ENCODE measurements at regions not wholly inside any gene's neighbourhood (a gene's known extent, or its start where the extent isn't known, plus 50 kb on each side); places are given as distances from the start of the nearest gene placed in this dataset.

DNA sequence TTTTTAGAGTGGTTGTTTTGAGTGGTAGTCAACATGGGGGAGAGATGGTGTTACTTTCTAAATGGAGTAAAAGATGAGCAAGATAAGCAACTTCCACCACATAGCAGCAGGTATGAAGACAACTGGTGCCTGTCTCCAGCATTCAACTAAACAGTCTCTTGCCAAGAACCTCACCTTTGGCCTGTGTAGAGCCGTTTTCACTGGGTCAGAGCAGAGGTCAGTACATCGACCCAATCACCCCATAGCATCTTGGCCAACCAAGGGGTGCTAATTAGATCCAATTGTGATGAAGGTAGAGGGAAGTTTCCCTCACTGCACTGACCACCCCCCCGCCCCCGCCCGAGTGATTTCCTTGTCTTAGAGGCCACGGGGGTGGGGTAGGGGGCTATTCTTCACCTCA lies 188.2 kb downstream of the BLID start:
- H3K27ac Mint-ChIP-seq = no peak overlapping the region
- no peaks in the 10 kb centered on the region for H3K4me1 ChIP-seq (ENCODE audit: insufficient read depth, low read length)
- no peaks in the 10 kb centered on the region for H3K9me3 ChIP-seq (ENCODE audit: control insufficient read depth in 1 of 2, low read length in 2 of 2)
- no peaks in the 10 kb centered on the region for H3K27me3 ChIP-seq (ENCODE audit: insufficient read depth, low read length)
- no peak overlapping the region for H3K4me3 ChIP-seq (ENCODE audit: low read length in 2 of 2)
- peaks cover 0 to 2% (median 0%) of the 10 kb centered on the region in 8 donors for H3K9me3 Mint-ChIP-seq
- H3K4me1 Mint-ChIP-seq = peaks cover 0 to 2% (median 0%) of the 10 kb centered on the region in 4 donors
- no peak for DNase-seq
- intact Hi-C loops (cut with micrococcal nuclease) = no loop called here
- no peak overlapping the region for H3K27ac ChIP-seq (ENCODE audit: low read depth, low read length)
- ChIA-PET POLR2A (ENCODE audit: partially characterized antibody) (no interaction called here), CTCF (ENCODE audit: partially characterized antibody) (no interaction called here)
- H3K27me3 Mint-ChIP-seq = peaks cover 13 to 22% of the 10 kb centered on the region in 2 donors
- no peaks in the 10 kb centered on the region for H3K36me3 Mint-ChIP-seq
- H3K36me3 ChIP-seq (ENCODE audit: insufficient read depth, low read length) = no peaks in the 10 kb centered on the region
- no peak overlapping the region for H3K4me3 Mint-ChIP-seq

DNA sequence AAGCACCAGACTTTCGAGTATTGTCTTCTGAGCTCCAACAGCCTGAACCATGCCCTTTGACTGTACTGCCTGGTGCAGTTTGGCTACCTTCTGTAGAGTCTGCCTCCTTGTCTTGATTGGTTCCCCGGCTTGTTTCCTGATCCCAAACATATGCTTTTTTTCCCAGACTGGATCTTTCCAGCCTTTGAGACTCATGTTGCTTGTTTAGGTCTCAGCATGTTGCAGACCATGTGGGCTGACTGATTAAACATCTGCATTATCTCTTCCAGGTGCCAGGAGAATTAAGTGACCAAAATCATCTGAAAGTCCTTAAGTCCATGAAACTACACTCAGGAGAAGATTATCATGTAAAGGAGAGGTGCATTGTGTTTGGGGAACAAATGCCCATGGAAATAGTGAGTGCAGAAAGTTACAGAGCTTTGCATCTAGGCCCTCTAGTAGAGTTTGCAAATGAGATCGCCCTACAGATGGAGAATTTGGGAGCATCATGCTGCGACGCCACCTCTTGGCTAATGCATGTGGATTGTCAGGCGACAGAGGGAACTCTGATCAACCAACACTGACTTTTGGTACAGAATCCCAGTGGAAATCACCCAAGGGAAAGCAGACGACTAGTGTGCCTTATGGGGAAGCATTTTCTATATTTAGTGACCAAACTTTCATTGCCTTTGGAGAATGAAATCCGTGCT lies 188.8 kb downstream of the BLID start:
- peaks cover 0 to 2% (median 0%) of the 10 kb centered on the region in 4 donors for H3K4me1 Mint-ChIP-seq
- Histone ChIP-seq H3K36me3 (ENCODE audit: insufficient read depth, low read length) (no peaks in the 10 kb centered on the region), H3K27me3 (ENCODE audit: insufficient read depth, low read length) (no peaks in the 10 kb centered on the region), H3K27ac (ENCODE audit: low read depth, low read length) (no peak overlapping the region), H3K9me3 (ENCODE audit: control insufficient read depth in 1 of 2, low read length in 2 of 2) (no peaks in the 10 kb centered on the region), H3K4me1 (ENCODE audit: insufficient read depth, low read length) (no peaks in the 10 kb centered on the region), H3K4me3 (ENCODE audit: low read length in 2 of 2) (no peak overlapping the region)
- peaks cover 12 to 19% of the 10 kb centered on the region in 2 donors for H3K27me3 Mint-ChIP-seq
- H3K4me3 Mint-ChIP-seq = no peak overlapping the region
- ChIA-PET POLR2A (ENCODE audit: partially characterized antibody) (no interaction called here), CTCF (ENCODE audit: partially characterized antibody) (no interaction called here)
- intact Hi-C loops (cut with micrococcal nuclease) = no loop called here
- H3K27ac Mint-ChIP-seq = no peak overlapping the region
- H3K36me3 Mint-ChIP-seq = no peaks in the 10 kb centered on the region
- no peak for DNase-seq
- peaks cover 0 to 4% (median 0%) of the 10 kb centered on the region in 8 donors for H3K9me3 Mint-ChIP-seq

DNA sequence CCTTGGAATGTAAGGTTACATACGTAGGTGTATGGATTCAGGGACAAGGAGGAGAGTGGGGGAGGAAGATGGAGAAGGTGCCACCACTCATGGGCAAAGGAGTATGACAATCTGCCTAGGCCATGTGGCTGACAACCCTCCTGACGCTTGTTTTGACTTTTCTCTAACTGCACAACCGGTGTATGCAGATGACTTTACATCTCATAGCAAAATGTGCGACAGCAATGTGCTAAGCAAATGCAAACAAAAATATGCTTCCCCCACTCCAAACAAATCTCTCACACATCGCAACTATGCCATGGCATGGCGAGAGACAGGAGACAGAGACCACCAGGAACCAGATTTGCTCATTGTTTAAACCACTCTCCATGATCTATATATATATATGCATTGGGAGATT lies 191.8 kb downstream of the BLID start:
- Mint-ChIP-seq H3K36me3 (no peaks in the 10 kb centered on the region), H3K27ac (peak overlapping the region in 1 of 7 donors; percentile 22), H3K4me1 (no peaks in the 10 kb centered on the region), H3K9me3 (peaks cover 0 to 4% (median 0%) of the 10 kb centered on the region in 8 donors), H3K4me3 (no peak overlapping the region), H3K27me3 (peaks cover 9 to 11% of the 10 kb centered on the region in 2 donors)
- DNase-seq = no peak
- no peaks in the 10 kb centered on the region for H3K4me1 ChIP-seq (ENCODE audit: insufficient read depth, low read length)
- intact Hi-C loops (cut with micrococcal nuclease) = no loop called here
- no peak overlapping the region for H3K27ac ChIP-seq (ENCODE audit: low read depth, low read length)
- POLR2A ChIA-PET (ENCODE audit: partially characterized antibody) = no interaction called here
- no peaks in the 10 kb centered on the region for H3K27me3 ChIP-seq (ENCODE audit: insufficient read depth, low read length)
- H3K9me3 ChIP-seq (ENCODE audit: control insufficient read depth in 1 of 2, low read length in 2 of 2) = no peaks in the 10 kb centered on the region
- CTCF ChIA-PET (ENCODE audit: partially characterized antibody) = no interaction called here
- no peaks in the 10 kb centered on the region for H3K36me3 ChIP-seq (ENCODE audit: insufficient read depth, low read length)
- H3K4me3 ChIP-seq (ENCODE audit: low read length in 2 of 2) = no peak overlapping the region

DNA sequence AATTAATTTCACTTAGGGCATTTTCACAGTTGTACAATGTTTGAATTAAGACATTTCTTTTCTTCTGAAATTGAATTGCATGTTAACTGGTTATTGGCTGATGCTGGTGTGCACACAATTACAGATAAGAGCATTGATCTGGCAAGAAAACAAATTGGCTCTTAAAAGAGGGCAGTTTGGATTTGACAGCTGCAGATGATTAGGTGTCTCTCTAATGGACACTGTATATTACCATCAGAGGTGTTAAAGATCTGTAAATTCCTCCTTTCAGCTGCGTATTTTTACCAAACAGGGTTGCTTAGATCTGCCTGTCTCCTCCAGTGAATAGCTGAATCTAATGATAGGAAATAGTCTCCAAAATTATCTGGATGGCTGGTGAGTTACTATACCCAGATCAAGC lies 198.5 kb downstream of the BLID start:
- no peak for DNase-seq
- no peak overlapping the region for H3K27ac Mint-ChIP-seq
- H3K27me3 ChIP-seq (ENCODE audit: insufficient read depth, low read length) = no peaks in the 10 kb centered on the region
- no peak overlapping the region for H3K4me3 Mint-ChIP-seq
- ChIA-PET POLR2A (ENCODE audit: partially characterized antibody) (no interaction called here), CTCF (ENCODE audit: partially characterized antibody) (no interaction called here)
- H3K27me3 Mint-ChIP-seq = no peaks in the 10 kb centered on the region
- H3K9me3 ChIP-seq (ENCODE audit: control insufficient read depth in 1 of 2, low read length in 2 of 2) = no peaks in the 10 kb centered on the region
- no peaks in the 10 kb centered on the region for H3K36me3 Mint-ChIP-seq
- H3K4me3 ChIP-seq (ENCODE audit: low read length in 2 of 2) = no peak overlapping the region
- no peaks in the 10 kb centered on the region for H3K4me1 Mint-ChIP-seq
- intact Hi-C loops (cut with micrococcal nuclease) = no loop called here
- no peaks in the 10 kb centered on the region for H3K4me1 ChIP-seq (ENCODE audit: insufficient read depth, low read length)
- H3K36me3 ChIP-seq (ENCODE audit: insufficient read depth, low read length) = no peaks in the 10 kb centered on the region
- H3K27ac ChIP-seq (ENCODE audit: low read depth, low read length) = no peak overlapping the region
- peaks cover 0 to 3% (median 0%) of the 10 kb centered on the region in 8 donors for H3K9me3 Mint-ChIP-seq

DNA sequence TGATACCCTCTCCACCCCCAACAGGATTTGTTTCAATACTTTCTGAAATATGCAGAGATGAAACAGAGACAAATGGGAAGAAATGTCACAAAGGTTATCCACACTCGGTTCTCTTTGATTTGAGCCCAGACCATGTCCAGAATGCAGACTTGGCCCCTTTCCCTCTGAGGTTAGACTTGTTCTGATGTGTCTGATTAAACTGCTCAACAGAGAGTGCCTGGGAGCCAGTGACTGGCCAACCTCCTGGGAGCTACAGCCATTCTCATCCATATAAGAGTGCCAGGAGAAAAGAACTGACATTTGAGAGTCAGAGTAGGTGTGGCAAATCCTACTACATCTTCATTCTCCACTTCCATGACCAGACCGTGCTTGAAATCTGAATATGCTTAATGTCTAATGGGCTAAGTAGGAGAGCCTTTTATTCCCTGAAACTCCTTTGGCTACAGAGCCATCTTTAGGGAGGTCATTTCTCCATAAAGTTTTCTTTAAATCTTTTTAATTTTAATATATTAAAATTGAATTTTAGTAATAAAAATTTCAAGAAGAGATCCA lies 201.4 kb downstream of the BLID start:
- H3K27ac ChIP-seq (ENCODE audit: low read depth, low read length) = no peak overlapping the region
- peaks cover 0 to 2% (median 0%) of the 10 kb centered on the region in 8 donors for H3K9me3 Mint-ChIP-seq
- no peak overlapping the region for H3K4me3 ChIP-seq (ENCODE audit: low read length in 2 of 2)
- DNase-seq = no peak
- H3K4me1 ChIP-seq (ENCODE audit: insufficient read depth, low read length) = no peaks in the 10 kb centered on the region
- peaks cover 0 to 4% of the 10 kb centered on the region in 2 donors for H3K27me3 Mint-ChIP-seq
- no peaks in the 10 kb centered on the region for H3K27me3 ChIP-seq (ENCODE audit: insufficient read depth, low read length)
- no peak overlapping the region for H3K27ac Mint-ChIP-seq
- intact Hi-C loops (cut with micrococcal nuclease) = no loop called here
- H3K4me3 Mint-ChIP-seq = no peak overlapping the region
- CTCF ChIA-PET (ENCODE audit: partially characterized antibody) = no interaction called here
- H3K36me3 Mint-ChIP-seq = no peaks in the 10 kb centered on the region
- H3K9me3 ChIP-seq (ENCODE audit: control insufficient read depth in 1 of 2, low read length in 2 of 2) = no peaks in the 10 kb centered on the region
- POLR2A ChIA-PET (ENCODE audit: partially characterized antibody) = no interaction called here
- H3K36me3 ChIP-seq (ENCODE audit: insufficient read depth, low read length) = no peaks in the 10 kb centered on the region
- no peaks in the 10 kb centered on the region for H3K4me1 Mint-ChIP-seq

DNA sequence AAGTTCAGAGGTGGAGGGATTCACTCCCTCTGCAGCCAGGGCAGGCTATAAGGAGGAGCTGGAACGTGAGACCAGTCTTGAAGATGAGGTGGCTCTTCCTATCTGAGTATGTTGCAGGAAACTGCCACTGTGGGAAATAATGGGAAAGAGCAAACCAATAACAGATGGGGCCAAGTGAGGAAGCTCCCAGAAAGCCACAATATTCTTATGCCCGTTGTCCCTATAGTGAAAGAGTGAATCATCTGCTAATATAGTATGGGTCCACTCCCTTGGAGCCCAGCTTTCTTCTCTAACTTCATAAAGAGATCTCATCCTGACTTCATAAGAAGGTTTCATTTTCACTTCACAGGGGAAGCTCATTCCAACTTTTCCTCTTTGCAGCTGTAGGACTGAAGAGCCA lies 206.4 kb downstream of the BLID start:
- H3K27me3 ChIP-seq (ENCODE audit: insufficient read depth, low read length) = no peaks in the 10 kb centered on the region
- ChIA-PET POLR2A (ENCODE audit: partially characterized antibody) (no interaction called here), CTCF (ENCODE audit: partially characterized antibody) (no interaction called here)
- Mint-ChIP-seq H3K27me3 (peaks cover 9 to 11% of the 10 kb centered on the region in 2 donors), H3K4me3 (no peak overlapping the region), H3K27ac (no peak overlapping the region), H3K9me3 (peaks cover 0 to 14% (median 5%) of the 10 kb centered on the region in 8 donors), H3K36me3 (no peaks in the 10 kb centered on the region), H3K4me1 (no peaks in the 10 kb centered on the region)
- H3K9me3 ChIP-seq (ENCODE audit: control insufficient read depth in 1 of 2, low read length in 2 of 2) = no peaks in the 10 kb centered on the region
- no peak overlapping the region for H3K27ac ChIP-seq (ENCODE audit: low read depth, low read length)
- no peaks in the 10 kb centered on the region for H3K36me3 ChIP-seq (ENCODE audit: insufficient read depth, low read length)
- no peaks in the 10 kb centered on the region for H3K4me1 ChIP-seq (ENCODE audit: insufficient read depth, low read length)
- intact Hi-C loops (cut with micrococcal nuclease) = no loop called here
- no peak for DNase-seq
- no peak overlapping the region for H3K4me3 ChIP-seq (ENCODE audit: low read length in 2 of 2)

DNA sequence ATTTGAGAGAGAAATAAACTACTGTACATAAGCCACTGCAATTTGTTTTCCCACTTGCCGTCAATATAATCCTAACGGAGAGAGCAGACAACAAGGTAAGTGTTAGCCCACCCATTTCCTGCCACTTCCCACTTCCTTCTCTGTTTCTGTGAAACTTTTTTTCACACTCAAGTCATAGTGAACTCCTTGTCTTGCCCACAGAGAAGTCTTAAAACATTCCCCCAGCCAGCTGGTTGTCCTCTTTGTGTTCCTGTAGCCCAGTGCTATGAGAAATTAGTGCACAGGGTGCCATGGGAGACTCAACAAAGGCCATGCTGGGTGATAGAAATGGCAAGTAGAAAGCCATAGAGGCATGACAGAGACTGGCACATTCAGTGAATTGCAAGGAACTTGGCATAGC lies 208.6 kb downstream of the BLID start:
- Histone ChIP-seq H3K27me3 (ENCODE audit: insufficient read depth, low read length) (no peaks in the 10 kb centered on the region), H3K4me3 (ENCODE audit: low read length in 2 of 2) (no peak overlapping the region), H3K9me3 (ENCODE audit: control insufficient read depth in 1 of 2, low read length in 2 of 2) (no peaks in the 10 kb centered on the region), H3K4me1 (ENCODE audit: insufficient read depth, low read length) (no peaks in the 10 kb centered on the region), H3K36me3 (ENCODE audit: insufficient read depth, low read length) (no peaks in the 10 kb centered on the region), H3K27ac (ENCODE audit: low read depth, low read length) (no peak overlapping the region)
- Mint-ChIP-seq H3K9me3 (peaks cover 0 to 19% (median 5%) of the 10 kb centered on the region in 8 donors), H3K4me1 (no peaks in the 10 kb centered on the region), H3K27ac (no peak overlapping the region), H3K4me3 (no peak overlapping the region), H3K27me3 (peaks cover 10 to 11% of the 10 kb centered on the region in 2 donors), H3K36me3 (no peaks in the 10 kb centered on the region)
- DNase-seq = no peak
- ChIA-PET POLR2A (ENCODE audit: partially characterized antibody) (no interaction called here), CTCF (ENCODE audit: partially characterized antibody) (no interaction called here)
- intact Hi-C loops (cut with micrococcal nuclease) = no loop called here
